HG03521 (cell line): ENCODE measurements at regions not wholly inside any gene's neighbourhood (a gene's known extent, or its start where the extent isn't known, plus 50 kb on each side); places are given as distances from the start of the nearest gene placed in this dataset.

Source experiments
- ATAC-seq: cut with Tn5 transposase; IDR thresholded peaks from one replicate; pipeline ENCODE4 v1.9.1; 2021; ENCODE audit warnings: mild to moderate bottlenecking, moderate library complexity; ENCODE audit not compliant: unreplicated experiment

DNA sequence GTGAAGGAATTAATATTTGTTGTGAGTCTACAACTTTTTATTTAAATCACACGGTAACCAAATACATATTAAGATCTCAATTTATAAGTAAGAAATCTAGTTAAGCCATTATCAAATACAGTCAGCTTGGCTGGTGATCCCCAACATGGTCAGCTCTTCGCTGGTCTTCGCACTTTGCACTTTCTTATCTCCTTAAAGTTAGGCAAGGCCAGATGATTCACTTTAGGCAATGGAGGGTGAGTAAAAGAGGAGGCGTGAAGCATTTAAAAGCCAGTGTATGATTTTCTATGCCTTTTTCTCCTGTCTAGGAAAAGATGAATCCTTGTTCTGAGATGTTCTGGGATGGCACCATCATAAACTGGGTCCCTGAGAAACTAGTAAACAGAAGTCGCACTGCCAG is 793.7 kb upstream of the ARGLU1 start:
- no peak for ATAC-seq

- no peak for ATAC-seq
These were observed 792.1 kb upstream of the ARGLU1 start for GRCh38 chr13:107360010-107360409.

DNA sequence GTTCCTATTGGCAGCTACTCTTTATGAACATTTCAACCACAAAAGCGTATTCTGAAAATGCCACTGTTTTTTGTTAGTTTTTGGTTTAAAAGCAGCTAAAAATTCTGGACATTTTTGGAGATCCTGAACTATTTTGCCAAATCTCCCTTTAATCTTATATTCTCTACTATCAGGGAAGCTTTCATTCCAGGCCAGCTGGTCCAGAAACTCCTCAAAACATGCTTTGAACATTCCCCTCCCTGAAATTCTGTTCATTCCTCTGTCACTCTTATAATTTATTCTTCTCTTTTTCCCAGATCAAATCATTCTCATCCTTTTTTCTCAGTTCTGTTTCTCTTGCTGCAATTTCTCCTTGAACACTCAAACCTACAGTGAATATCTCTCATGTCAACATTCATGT is 790.9 kb upstream of the ARGLU1 start:
- no peak for ATAC-seq

DNA sequence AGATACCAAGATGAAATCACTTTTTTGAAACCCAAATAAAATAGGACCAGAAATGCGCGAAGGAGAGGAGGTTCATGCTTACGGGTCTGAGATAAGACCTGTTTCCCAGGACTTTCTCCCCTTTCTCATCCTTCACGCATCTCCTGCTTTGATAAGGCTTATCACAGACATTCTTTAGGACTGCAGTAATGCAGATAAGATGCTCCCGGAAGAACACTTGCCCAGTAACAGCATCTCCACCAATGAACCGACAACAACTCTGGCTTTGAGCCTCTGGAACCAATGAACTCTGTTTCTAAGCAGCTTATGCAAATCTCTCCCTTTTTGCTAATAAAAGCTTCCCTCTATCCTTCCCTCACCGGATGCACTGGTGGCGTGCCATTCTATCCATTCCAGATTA is 783.4 kb upstream of the ARGLU1 start:
- ATAC-seq = no peak

- no peak for ATAC-seq
These were observed 781.0 kb upstream of the ARGLU1 start for GRCh38 chr13:107348925-107349324.

DNA sequence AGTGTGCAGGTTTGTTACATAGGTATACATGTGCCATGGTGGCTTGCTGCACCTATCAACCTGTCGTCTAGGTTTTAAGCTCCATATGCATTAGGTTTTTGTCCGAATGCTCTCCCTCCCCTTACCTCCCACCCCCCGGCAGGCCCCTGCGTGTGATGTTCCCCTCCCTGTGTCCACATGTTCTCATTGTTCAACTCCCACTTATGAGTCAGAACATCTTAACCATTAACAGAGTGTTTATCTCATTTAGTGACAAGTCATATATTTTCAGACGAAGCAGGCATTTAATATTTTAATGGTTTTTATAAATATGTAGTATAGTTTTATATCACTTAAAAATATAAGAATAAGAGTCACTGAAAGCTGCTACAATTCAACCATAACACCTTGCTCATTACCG is 780.5 kb upstream of the ARGLU1 start:
- ATAC-seq = no peak

DNA sequence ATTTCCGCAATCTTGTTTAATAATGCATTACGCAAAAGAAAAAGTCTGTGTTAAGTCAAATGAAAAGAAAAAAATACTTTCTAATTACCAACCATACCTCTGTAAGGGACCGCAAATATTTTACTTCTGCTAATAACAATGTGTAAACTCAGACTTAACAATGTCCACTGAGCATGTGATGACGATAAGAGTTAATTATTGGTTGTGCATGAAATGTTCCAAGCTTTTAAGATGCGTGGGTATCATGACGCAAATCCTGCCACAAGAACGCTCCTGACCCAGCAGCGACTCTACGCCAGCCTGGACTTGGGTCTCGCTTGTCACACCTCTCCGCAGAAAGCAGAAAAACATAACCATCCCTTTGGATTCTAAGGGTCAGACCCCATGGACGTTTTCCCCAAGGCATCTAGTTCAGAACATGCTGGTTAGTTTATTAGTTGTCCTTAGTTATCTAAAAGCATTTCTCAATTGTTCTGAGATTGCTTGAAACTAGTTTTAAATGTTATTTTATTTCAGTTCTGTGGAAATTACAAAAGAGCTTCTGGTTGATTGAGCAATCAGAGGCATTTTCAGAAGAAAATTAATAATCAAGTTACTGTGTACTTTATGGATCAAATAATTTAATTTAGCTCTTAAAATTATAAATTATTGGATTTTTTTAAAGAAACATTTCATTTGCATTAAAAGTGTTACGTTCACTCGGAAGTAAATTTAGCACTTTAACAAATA is 779.9 kb upstream of the ARGLU1 start:
- no peak for ATAC-seq

DNA sequence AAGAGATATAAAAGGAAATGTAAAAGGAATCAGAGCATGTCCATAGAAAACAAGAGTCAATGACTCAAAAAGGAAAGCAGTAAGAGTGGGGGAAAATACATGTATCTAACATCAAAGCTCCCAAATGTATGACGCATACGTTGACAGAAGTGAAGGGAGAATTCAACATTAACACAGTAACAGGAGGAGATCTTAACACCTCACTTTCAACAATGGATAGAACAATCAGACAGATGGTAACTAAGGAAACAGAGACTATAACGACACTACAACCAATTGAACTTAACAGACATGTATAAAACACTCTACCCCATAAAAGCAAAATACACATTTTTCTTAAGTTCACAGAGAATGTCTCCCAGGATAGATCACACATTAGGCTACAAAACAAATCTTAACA is 774.8 kb upstream of the ARGLU1 start:
- no peak for ATAC-seq

DNA sequence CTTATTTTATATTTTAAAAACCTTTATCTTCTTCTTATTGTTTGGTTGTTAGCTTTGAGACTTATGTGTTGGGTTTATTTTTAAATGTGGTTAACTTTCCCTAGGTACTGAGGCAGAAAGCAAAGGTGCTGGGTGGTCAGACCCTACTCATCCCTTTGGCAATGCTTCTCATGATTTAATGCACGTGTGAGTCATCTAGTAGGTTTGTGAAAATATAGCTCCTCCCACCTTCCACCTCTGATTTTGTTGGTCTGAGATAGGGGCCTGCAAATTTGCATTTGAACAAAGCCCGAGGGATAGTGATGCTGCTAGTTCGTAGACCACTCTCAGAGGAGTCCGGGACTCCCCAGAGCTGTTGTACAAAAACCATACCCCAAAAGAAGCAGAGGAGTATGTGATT is 771.3 kb upstream of the ARGLU1 start:
- no peak for ATAC-seq

- no peak for ATAC-seq
These were observed 764.3 kb upstream of the ARGLU1 start for GRCh38 chr13:107332188-107332587.

DNA sequence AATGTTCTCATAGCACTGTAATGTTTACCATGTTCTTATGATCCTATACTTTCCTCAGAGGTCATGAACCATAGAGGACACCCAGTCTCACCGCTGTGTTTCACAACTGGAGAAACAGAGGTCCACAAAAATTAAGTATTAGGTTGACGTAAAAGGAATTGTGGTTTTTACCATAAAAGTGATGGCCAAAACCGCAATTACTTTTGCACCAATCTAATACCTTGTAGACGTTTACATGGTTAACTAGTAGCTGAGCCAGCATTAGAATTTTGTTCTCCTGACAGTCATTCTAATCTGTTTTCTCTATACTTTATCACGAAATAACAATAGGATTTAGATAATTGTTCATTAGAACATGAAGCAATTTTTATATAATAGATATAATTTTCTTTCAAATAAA is 763.4 kb upstream of the ARGLU1 start:
- no peak for ATAC-seq

DNA sequence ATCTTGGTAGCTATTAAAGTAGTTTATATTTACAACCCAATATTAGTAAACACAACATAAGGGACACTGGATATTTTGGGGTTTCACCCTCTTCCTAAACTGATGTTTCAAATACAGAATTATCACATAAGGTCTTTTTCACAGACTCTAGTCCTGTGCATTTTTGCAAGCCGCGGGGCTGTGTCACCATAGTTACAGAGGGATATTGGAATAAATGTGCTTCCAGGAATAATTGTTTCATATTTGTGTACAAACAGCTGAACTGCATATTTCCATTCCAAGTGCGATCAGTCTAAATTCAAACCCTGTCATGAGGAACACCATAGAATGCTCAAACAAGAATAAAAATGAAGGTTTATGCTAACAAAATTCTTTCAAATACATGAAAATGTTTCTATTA is 762.5 kb upstream of the ARGLU1 start:
- no peak for ATAC-seq

DNA sequence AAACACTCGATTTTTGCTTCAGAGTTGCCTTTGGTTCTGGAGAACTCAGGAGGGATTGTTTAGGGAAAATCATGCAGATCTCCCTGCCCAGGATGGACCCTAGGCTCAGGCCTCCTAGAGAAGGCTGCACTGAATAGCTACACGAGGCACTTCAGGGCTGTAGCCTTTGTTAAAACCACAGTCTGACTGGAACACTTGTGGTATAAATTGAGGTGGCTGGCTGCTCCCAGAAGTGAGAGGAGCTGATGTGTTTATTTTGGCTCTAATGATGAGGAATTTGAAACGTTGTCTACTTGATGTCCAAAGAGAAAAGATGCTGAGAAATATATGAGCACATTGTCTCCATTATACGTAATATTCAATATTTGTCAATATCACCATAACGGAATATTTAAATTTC is 762.1 kb upstream of the ARGLU1 start:
- ATAC-seq = no peak

DNA sequence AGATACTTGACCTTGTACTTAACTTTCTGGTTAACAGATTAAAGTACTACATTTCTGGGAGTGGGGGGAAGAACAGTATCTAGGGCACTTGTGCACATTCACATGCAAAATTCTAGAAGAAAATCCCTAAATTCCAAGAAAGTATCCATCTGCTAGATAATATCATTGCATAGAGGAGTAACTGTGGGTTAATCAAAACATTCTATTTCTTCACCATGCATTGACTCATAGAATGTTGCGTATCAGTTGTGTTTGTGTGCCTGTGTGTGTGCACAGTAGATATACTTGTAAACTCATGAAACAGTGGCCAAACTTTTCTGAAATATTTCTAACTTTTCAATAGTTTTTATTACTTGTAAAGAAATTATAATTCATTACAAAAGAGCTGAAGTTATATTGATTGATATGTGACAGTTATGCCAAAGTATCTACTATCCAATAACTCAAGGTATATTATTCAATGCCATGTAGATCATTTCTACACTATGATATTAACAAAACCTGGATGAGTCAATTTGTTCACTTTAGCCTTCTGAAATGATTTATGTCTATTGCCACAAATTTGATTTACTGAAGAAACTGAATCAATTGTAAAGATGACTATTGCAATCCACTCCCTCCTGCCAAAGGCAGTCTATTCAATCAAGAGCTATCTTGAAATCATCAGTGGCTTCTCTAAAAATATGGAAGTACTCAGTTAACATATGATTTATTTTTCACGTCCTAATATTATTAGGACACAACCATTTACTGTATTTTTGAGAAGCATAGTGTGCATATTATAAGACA is 756.7 kb upstream of the ARGLU1 start:
- no peak for ATAC-seq

GRCh38 chr13:107322228-107322627 is 754.3 kb upstream of the ARGLU1 start:
- no peak for ATAC-seq

GRCh38 chr13:107305178-107305577 is 737.2 kb upstream of the ARGLU1 start:
- no peak for ATAC-seq

GRCh38 chr13:107301724-107302374 is 733.9 kb upstream of the ARGLU1 start:
- no peak for ATAC-seq

GRCh38 chr13:107299717-107300116 is 731.8 kb upstream of the ARGLU1 start:
- no peak for ATAC-seq

GRCh38 chr13:107296804-107297203 is 728.9 kb upstream of the ARGLU1 start:
- no peak for ATAC-seq

GRCh38 chr13:107295416-107296140 is 727.6 kb upstream of the ARGLU1 start:
- ATAC-seq = no peak

GRCh38 chr13:107293924-107294323 is 726.0 kb upstream of the ARGLU1 start:
- no peak for ATAC-seq
